ENCODE measurements at regions not wholly inside any gene's neighbourhood (a gene's known extent, or its start where the extent isn't known, plus 50 kb on each side); places are given as distances from the start of the nearest gene placed in this dataset.

- Histone ChIP-seq H3K4me2 (ENCODE audit: low read length) (no peak overlapping the region), H2AFZ (ENCODE audit: low read depth, low read length) (no peak overlapping the region), H3K4me1 (ENCODE audit: low read length) (no peaks in the 10 kb centered on the region), H3K79me2 (ENCODE audit: low read length) (no peaks in the 10 kb centered on the region), H3K4me3 (ENCODE audit: low read length) (no peak overlapping the region), H3K9ac (ENCODE audit: low read length) (no peak overlapping the region), H3K36me3 (replicated peaks; ENCODE audit: low read depth, low read length) (no peaks in the 10 kb centered on the region), H3K9me3 (ENCODE audit: insufficient read depth, low read length) (no peaks in the 10 kb centered on the region), H4K20me1 (ENCODE audit: insufficient read depth, low read length) (no peaks in the 10 kb centered on the region), H3K27me3 (ENCODE audit: low read depth, low read length) (no peaks in the 10 kb centered on the region), H3K27ac (ENCODE audit: low read length) (no peak overlapping the region)
- TF ChIP-seq CTCF (IDR thresholded peaks at IDR 0.05; ENCODE audit: low read depth, low read length) (no peak), EZH2phosphoT487 (IDR thresholded peaks at IDR 0.05; ENCODE audit: low read depth) (no peak)
Observed at GRCh38 chr11:90874986-90875385, 652.1 kb upstream of the CHORDC1 start.

- Histone ChIP-seq H2AFZ (ENCODE audit: low read depth, low read length) (no peak overlapping the region), H3K9ac (ENCODE audit: low read length) (no peak overlapping the region), H3K27me3 (ENCODE audit: low read depth, low read length) (no peaks in the 10 kb centered on the region), H3K4me3 (ENCODE audit: low read length) (no peak overlapping the region), H3K9me3 (ENCODE audit: insufficient read depth, low read length) (no peaks in the 10 kb centered on the region), H3K79me2 (ENCODE audit: low read length) (no peaks in the 10 kb centered on the region), H3K4me1 (ENCODE audit: low read length) (no peaks in the 10 kb centered on the region), H3K36me3 (replicated peaks; ENCODE audit: low read depth, low read length) (no peaks in the 10 kb centered on the region), H3K4me2 (ENCODE audit: low read length) (no peak overlapping the region), H3K27ac (ENCODE audit: low read length) (no peak overlapping the region), H4K20me1 (ENCODE audit: insufficient read depth, low read length) (no peaks in the 10 kb centered on the region)
- TF ChIP-seq CTCF (IDR thresholded peaks at IDR 0.05; ENCODE audit: low read depth, low read length) = no peak
- TF ChIP-seq EZH2phosphoT487 (IDR thresholded peaks at IDR 0.05; ENCODE audit: low read depth) = no peak
Observed at GRCh38 chr11:90874281-90874680, 651.4 kb upstream of the CHORDC1 start.

- no peak overlapping the region for H3K9ac ChIP-seq (ENCODE audit: low read length)
- H2AFZ ChIP-seq (ENCODE audit: low read depth, low read length) = no peak overlapping the region
- H4K20me1 ChIP-seq (ENCODE audit: insufficient read depth, low read length) = no peaks in the 10 kb centered on the region
- H3K4me2 ChIP-seq (ENCODE audit: low read length) = no peak overlapping the region
- H3K36me3 ChIP-seq (replicated peaks; ENCODE audit: low read depth, low read length) = no peaks in the 10 kb centered on the region
- TF ChIP-seq EZH2phosphoT487 (IDR thresholded peaks at IDR 0.05; ENCODE audit: low read depth) = no peak
- no peak for TF ChIP-seq CTCF (IDR thresholded peaks at IDR 0.05; ENCODE audit: low read depth, low read length)
- no peak overlapping the region for H3K4me3 ChIP-seq (ENCODE audit: low read length)
- H3K9me3 ChIP-seq (ENCODE audit: insufficient read depth, low read length) = no peaks in the 10 kb centered on the region
- H3K27me3 ChIP-seq (ENCODE audit: low read depth, low read length) = no peaks in the 10 kb centered on the region
- H3K79me2 ChIP-seq (ENCODE audit: low read length) = no peaks in the 10 kb centered on the region
- no peak overlapping the region for H3K27ac ChIP-seq (ENCODE audit: low read length)
- no peaks in the 10 kb centered on the region for H3K4me1 ChIP-seq (ENCODE audit: low read length)
Observed at GRCh38 chr11:90867416-90867815, 644.6 kb upstream of the CHORDC1 start.

- H3K27ac ChIP-seq (ENCODE audit: low read length) = no peak overlapping the region
- no peak overlapping the region for H2AFZ ChIP-seq (ENCODE audit: low read depth, low read length)
- H3K79me2 ChIP-seq (ENCODE audit: low read length) = no peaks in the 10 kb centered on the region
- no peak for TF ChIP-seq CTCF (IDR thresholded peaks at IDR 0.05; ENCODE audit: low read depth, low read length)
- TF ChIP-seq EZH2phosphoT487 (IDR thresholded peaks at IDR 0.05; ENCODE audit: low read depth) = no peak
- no peaks in the 10 kb centered on the region for H3K36me3 ChIP-seq (replicated peaks; ENCODE audit: low read depth, low read length)
- H3K9ac ChIP-seq (ENCODE audit: low read length) = no peak overlapping the region
- H3K4me1 ChIP-seq (ENCODE audit: low read length) = no peaks in the 10 kb centered on the region
- H3K4me3 ChIP-seq (ENCODE audit: low read length) = no peak overlapping the region
- no peaks in the 10 kb centered on the region for H3K27me3 ChIP-seq (ENCODE audit: low read depth, low read length)
- no peaks in the 10 kb centered on the region for H3K9me3 ChIP-seq (ENCODE audit: insufficient read depth, low read length)
- no peaks in the 10 kb centered on the region for H4K20me1 ChIP-seq (ENCODE audit: insufficient read depth, low read length)
- H3K4me2 ChIP-seq (ENCODE audit: low read length) = no peak overlapping the region
Observed at GRCh38 chr11:90856790-90857189, 633.9 kb upstream of the CHORDC1 start.
